Endothelial cell of umbilical vein (primary cell): ENCODE measurements at regions not wholly inside any gene's neighbourhood (a gene's known extent, or its start where the extent isn't known, plus 50 kb on each side); places are given as distances from the start of the nearest gene placed in this dataset.

ENCODE experiments used
- BruUV-seq: library from RNA; stranded (reverse); fragments of 400-500 nt; replicated peaks from 2 replicates; lab custom pipeline; 2021; lab: Mats Ljungman, UMichigan
- CTCF ChIA-PET: fragments of 300-600, 350-600 bp; sonication (Branson Sonifier 250); formaldehyde crosslinking; loops from one replicate; lab custom pipeline; 2021; ENCODE audit warnings: antibody characterized with exemption, inconsistent platforms; lab: Charles Lee
- POLR2A ChIA-PET: fragments of 300-600, 350-600 bp; sonication (Branson Sonifier 250); formaldehyde crosslinking; loops from one replicate; lab custom pipeline; 2021; ENCODE audit warnings: antibody characterized with exemption, inconsistent platforms; lab: Charles Lee
- DNase-seq: peaks from one replicate; pipeline ENCODE4 v3.0.0-alpha.2; 2011; ENCODE audit warnings: low read depth, low spot score
- FAIRE-seq: peaks from 2 replicates; lab custom pipeline; 2011; peaks lifted over from hg19 to GRCh38; lab: Jason Lieb, UNC
- H2AFZ ChIP-seq: 2 replicates; pipeline ENCODE4 v1.6.0; 2012; ENCODE audit warnings: low read depth, low read length, control low read depth, inconsistent platforms
- H3K27ac ChIP-seq: 2 replicates; pipeline ENCODE4 v1.5.1; 2011; ENCODE audit warnings: low read depth, mild to moderate bottlenecking, control low read depth, low read length, moderate library complexity; ENCODE audit not compliant: insufficient read depth
- H3K27me3 ChIP-seq, 2 experiments: 2 replicates each; pipeline versions ENCODE4 v1.6.0 to v1.6.1; 2011; ENCODE audit warnings: low read length in 2 of 2, mixed read lengths in 1 of 2; ENCODE audit not compliant: control insufficient read depth in 2 of 2, insufficient read depth in 2 of 2
- H3K36me3 ChIP-seq, 2 experiments: 2 replicates in 1 of 2; 3 replicates in 1 of 2; pipeline ENCODE4 v1.5.1; 2011; ENCODE audit warnings: low read length in 2 of 2, mild to moderate bottlenecking in 1 of 2, moderate library complexity in 1 of 2; ENCODE audit not compliant: control insufficient read depth in 2 of 2, insufficient read depth in 2 of 2; ENCODE audit errors: extremely low read depth in 1 of 2
- H3K4me1 ChIP-seq: 3 replicates; pipeline ENCODE4 v1.5.1; 2011; ENCODE audit warnings: mild to moderate bottlenecking, low read length; ENCODE audit not compliant: control insufficient read depth, insufficient read depth; ENCODE audit errors: extremely low read depth
- H3K4me2 ChIP-seq: 2 replicates; pipeline ENCODE4 v1.6.1; 2011; ENCODE audit warnings: low read length, control low read depth, mixed read lengths; ENCODE audit not compliant: insufficient read depth
- H3K4me3 ChIP-seq, 3 experiments: fragments of 200-600 bp in 1 of 3; sonication (generic), shearing (Covaris generic) in 1 of 3; replicated peaks in 1 of 3; 2 replicates each; pipeline ENCODE4 v1.5.1; 2011 to 2016; ENCODE audit warnings: control low read depth in 3 of 3, low read length in 3 of 3, mild to moderate bottlenecking in 2 of 3, inconsistent platforms in 1 of 3, low read depth in 1 of 3, moderate library complexity in 1 of 3; ENCODE audit not compliant: insufficient read depth in 1 of 3
- H3K79me2 ChIP-seq: 2 replicates; pipeline ENCODE4 v1.6.0; 2012; ENCODE audit warnings: low read length, inconsistent platforms; ENCODE audit not compliant: control insufficient read depth, insufficient read depth
- H3K9ac ChIP-seq: replicated peaks from 2 replicates; pipeline ENCODE3; 2011; ENCODE audit warnings: low read length, control low read depth; ENCODE audit not compliant: insufficient read depth; ENCODE audit errors: extremely low read depth
- H3K9me1 ChIP-seq: replicated peaks from 3 replicates; pipeline ENCODE4 v1.6.0; 2011; ENCODE audit warnings: mild to moderate bottlenecking, low read length; ENCODE audit not compliant: control insufficient read depth, insufficient read depth; ENCODE audit errors: extremely low read depth
- H3K9me3 ChIP-seq: replicated peaks from 2 replicates; pipeline ENCODE4 v1.5.1; 2012; ENCODE audit warnings: low read length, inconsistent platforms; ENCODE audit not compliant: control insufficient read depth, insufficient read depth
- H4K20me1 ChIP-seq: replicated peaks from 2 replicates; pipeline ENCODE3; 2011; ENCODE audit warnings: mild to moderate bottlenecking, low read length; ENCODE audit not compliant: control insufficient read depth, insufficient read depth; ENCODE audit errors: extremely low read depth
- CTCF ChIP-seq, 2 donors: IDR thresholded peaks; 1 replicate in 1 of 2; 2 replicates in 1 of 2; pipeline ENCODE4 v1.5.1; 2011; ENCODE audit warnings: low read length in 2 of 2, mild to moderate bottlenecking in 2 of 2, moderate library complexity in 2 of 2, control low read depth in 1 of 2, inconsistent platforms in 1 of 2, low read depth in 1 of 2; ENCODE audit not compliant: insufficient read depth in 1 of 2; ENCODE audit errors: extremely low read depth in 1 of 2
- EZH2 ChIP-seq: IDR thresholded peaks from 2 replicates; pipeline ENCODE4 v1.6.1; 2012; ENCODE audit warnings: borderline replicate concordance, low read depth, mild to moderate bottlenecking, moderate library complexity, low read length, inconsistent platforms; ENCODE audit not compliant: severe bottlenecking
- FOS ChIP-seq: IDR thresholded peaks from 2 replicates; pipeline ENCODE4 v1.6.1; 2011; ENCODE audit warnings: mild to moderate bottlenecking, low read length, moderate library complexity, borderline replicate concordance; ENCODE audit not compliant: insufficient read depth
- GATA2 ChIP-seq: IDR thresholded peaks from 2 replicates; pipeline ENCODE4 v1.7.0; 2011; ENCODE audit warnings: low read depth, mild to moderate bottlenecking, moderate library complexity, mixed read lengths, low read length; ENCODE audit not compliant: insufficient read length, insufficient read depth
- JUN ChIP-seq: IDR thresholded peaks from 2 replicates; pipeline ENCODE4 v1.6.1; 2011; ENCODE audit warnings: borderline replicate concordance, low read depth; ENCODE audit not compliant: insufficient read length, insufficient read depth
- MAX ChIP-seq: IDR thresholded peaks from 2 replicates; pipeline ENCODE4 v1.6.1; 2011; ENCODE audit not compliant: insufficient read depth, insufficient read length
- MYC ChIP-seq: IDR thresholded peaks from one replicate; pipeline ENCODE4 v1.6.1; 2011; ENCODE audit warnings: mild to moderate bottlenecking, low read depth, low read length
- POLR2A ChIP-seq: IDR thresholded peaks from 2 replicates; pipeline ENCODE4 v1.6.1; 2012; ENCODE audit warnings: low read depth, mild to moderate bottlenecking, control low read depth, low read length
- POLR2AphosphoS5 ChIP-seq: IDR thresholded peaks from 2 replicates; pipeline ENCODE4 v1.6.1; 2012; ENCODE audit warnings: low read depth, mild to moderate bottlenecking, control low read depth, low read length, moderate library complexity; ENCODE audit not compliant: insufficient read depth
- dilution Hi-C: fragments of 300-500 bp; cut with MboI; formaldehyde crosslinking; loops from one replicate; pipeline ENCODE4 v1.15.0; 2019; ENCODE audit warnings: low sequenced_read_pairs; ENCODE audit not compliant: extremely low pct_ligation_motif_present
- intact Hi-C: fragments of 100-400 bp; cut with micrococcal nuclease; formaldehyde crosslinking; loops from one replicate; pipeline ENCODE4 v1.10.0; 2022

- dilution Hi-C loops (no loop called here), intact Hi-C loops (no loop called here)
- H3K79me2 ChIP-seq = no peaks in the 10 kb centered on the region
- TF ChIP-seq POLR2AphosphoS5 (no peak), JUN (no peak), MAX (no peak), FOS (no peak), MYC (no peak), POLR2A (no peak), GATA2 (no peak), CTCF (IDR thresholded peaks at IDR 0.05; ENCODE audit: extremely low read depth in 1 of 2, insufficient read depth in 1 of 2, low read depth in 1 of 2, low read length in 2 of 2) (no peak), EZH2 (no peak)
- H3K27ac ChIP-seq = no peak overlapping the region
- DNase-seq (no peak), FAIRE-seq (no peak)
- H3K27me3 ChIP-seq = no peaks in the 10 kb centered on the region
- no peak overlapping the region for H2AFZ ChIP-seq
- no peaks in the 10 kb centered on the region for H3K4me1 ChIP-seq
- no peak overlapping the region for H3K4me3 ChIP-seq
- ChIA-PET CTCF (no interaction called here), POLR2A (no interaction called here)
- no peak overlapping the region for H3K9ac ChIP-seq
- no peak overlapping the region for H3K4me2 ChIP-seq
- H3K9me1 ChIP-seq = no peaks in the 10 kb centered on the region
- no TSS peak for BruUV-seq
- no peaks in the 10 kb centered on the region for H4K20me1 ChIP-seq
- no peaks in the 10 kb centered on the region for H3K36me3 ChIP-seq
- H3K9me3 ChIP-seq = no peaks in the 10 kb centered on the region
Observed at GRCh38 chr13:100815476-100816046, 141.0 kb upstream of the TMTC4 start.
